Gastroesophageal sphincter (tissue), 4 donors: ENCODE measurements at regions not wholly inside any gene's neighbourhood (a gene's known extent, or its start where the extent isn't known, plus 50 kb on each side); places are given as distances from the start of the nearest gene placed in this dataset.

Source experiments
- ATAC-seq: fragments of 150-250 bp; one replicate; pipeline ENCODE4 v1.9.1; 2016; ENCODE audit warnings: mild to moderate bottlenecking, moderate library complexity
- H3K27ac ChIP-seq, 4 donors: fragments of 200-600 bp; sonication (generic) in 3 of 4; 1 replicate in 3 of 4; 2 replicates in 1 of 4; pipeline ENCODE4 v1.5.1; 2016 to 2019
- H3K27me3 ChIP-seq: fragments of 200-600 bp; sonication (generic); one replicate; pipeline ENCODE4 v1.5.1; 2019
- H3K36me3 ChIP-seq, 2 donors: fragments of 200-600 bp; sonication (generic); one replicate each; pipeline ENCODE4 v1.5.1; 2019; ENCODE audit warnings: control low read depth in 1 of 2
- H3K4me1 ChIP-seq, 3 donors: fragments of 200-600 bp; sonication (generic); 1 replicate in 2 of 3; 2 replicates in 1 of 3; pipeline ENCODE4 v1.5.1; 2016 to 2019; ENCODE audit warnings: control low read depth in 2 of 3
- H3K4me3 ChIP-seq, 2 donors: fragments of 200-600 bp; sonication (generic); one replicate each; pipeline ENCODE4 v1.5.1; 2019; ENCODE audit warnings: mild to moderate bottlenecking in 1 of 2, moderate library complexity in 1 of 2
- H3K9me3 ChIP-seq, 3 donors: fragments of 200-600 bp; sonication (generic); one replicate each; pipeline ENCODE4 v1.5.1; 2017 to 2019; ENCODE audit warnings: control low read depth in 2 of 3
- CTCF ChIP-seq, 4 experiments: fragments of 200-600 bp in 2 of 4; fragments of 450-650 bp in 2 of 4; sonication (generic) in 1 of 4; IDR thresholded peaks; one replicate each; pipeline ENCODE4 v1.5.1; 2017 to 2019; ENCODE audit warnings: antibody characterized with exemption in 4 of 4, mild to moderate bottlenecking in 2 of 4, moderate library complexity in 2 of 4
- EP300 ChIP-seq: sonication (generic); formaldehyde crosslinking; IDR thresholded peaks from one replicate; pipeline ENCODE4 v1.6.1; 2017; ENCODE audit warnings: antibody characterized with exemption, mild to moderate bottlenecking
- POLR2A ChIP-seq, 2 donors: fragments of 450-650 bp; IDR thresholded peaks; one replicate each; pipeline ENCODE4 v1.6.1; 2017; ENCODE audit warnings: antibody characterized with exemption in 2 of 2, mild to moderate bottlenecking in 2 of 2, moderate library complexity in 1 of 2
- POLR2AphosphoS5 ChIP-seq: sonication (generic); formaldehyde crosslinking; IDR thresholded peaks from one replicate; pipeline ENCODE4 v1.6.1; 2017; ENCODE audit warnings: antibody characterized with exemption
- WGBS, 2 donors: methylation state at CpG; one replicate each; pipeline ENCODE4 v1.1.5; 2018; ENCODE audit warnings: low coverage in 1 of 2; 5-methylcytosine and 5-hydroxymethylcytosine counted together

DNA sequence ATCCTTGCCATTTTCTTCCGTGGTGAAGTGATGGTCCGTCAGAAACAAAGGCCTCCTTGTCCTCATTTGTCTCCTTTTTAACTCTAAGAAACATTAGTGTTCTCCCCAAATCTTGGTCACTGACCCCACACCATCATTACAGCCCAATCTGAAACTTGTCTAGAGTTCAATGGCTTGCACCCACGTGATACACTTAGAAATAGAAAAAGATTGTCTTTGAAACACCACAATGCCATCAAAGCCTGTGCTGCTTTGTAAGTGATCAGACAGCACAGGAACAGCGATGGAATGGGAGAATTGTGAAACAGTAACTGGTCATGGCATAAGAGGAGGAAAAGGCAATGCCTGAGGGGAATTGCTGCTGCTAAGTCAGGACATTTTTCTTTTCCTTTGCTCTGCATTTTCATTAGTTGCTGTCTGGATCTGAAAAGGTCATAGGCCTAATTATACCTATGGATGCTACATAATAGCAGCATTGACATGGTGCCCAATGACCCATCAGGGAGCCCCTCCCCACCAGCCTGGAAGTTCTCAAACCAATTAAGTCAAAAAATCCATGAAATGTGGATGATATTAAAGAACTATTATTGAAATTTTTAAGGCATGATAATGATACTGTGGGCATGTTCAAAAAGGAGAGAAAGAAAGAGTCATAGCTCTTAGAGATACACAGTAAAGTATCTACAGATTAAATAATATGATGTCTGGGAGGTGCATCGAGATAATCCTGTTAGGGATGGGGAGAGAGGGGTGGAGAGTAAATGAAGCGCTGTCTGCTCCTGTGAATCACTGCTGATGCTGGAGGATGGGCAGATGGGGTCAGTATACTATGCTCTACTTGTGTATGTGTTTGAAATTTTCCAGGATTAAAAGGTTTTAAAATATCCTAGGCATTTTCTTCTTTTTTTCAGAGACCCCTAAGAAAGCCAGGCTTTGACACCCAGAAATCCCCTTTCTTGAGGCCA is 83.6 kb downstream of the ENC1 start:
- Histone ChIP-seq H3K4me1 (no peaks in the 10 kb centered on the region), H3K9me3 (no peaks in the 10 kb centered on the region), H3K27me3 (no peaks in the 10 kb centered on the region), H3K27ac (no peak overlapping the region), H3K36me3 (no peaks in the 10 kb centered on the region), H3K4me3 (no peak overlapping the region)
- 86 to 92% methylated on average over 6 of the region's 6 CpGs for WGBS, 2 donors
- no peak for ATAC-seq
- TF ChIP-seq CTCF (IDR thresholded peaks at IDR 0.05) (no peak), POLR2A (IDR thresholded peaks at IDR 0.05) (no peak), POLR2AphosphoS5 (no peak), EP300 (no peak)

DNA sequence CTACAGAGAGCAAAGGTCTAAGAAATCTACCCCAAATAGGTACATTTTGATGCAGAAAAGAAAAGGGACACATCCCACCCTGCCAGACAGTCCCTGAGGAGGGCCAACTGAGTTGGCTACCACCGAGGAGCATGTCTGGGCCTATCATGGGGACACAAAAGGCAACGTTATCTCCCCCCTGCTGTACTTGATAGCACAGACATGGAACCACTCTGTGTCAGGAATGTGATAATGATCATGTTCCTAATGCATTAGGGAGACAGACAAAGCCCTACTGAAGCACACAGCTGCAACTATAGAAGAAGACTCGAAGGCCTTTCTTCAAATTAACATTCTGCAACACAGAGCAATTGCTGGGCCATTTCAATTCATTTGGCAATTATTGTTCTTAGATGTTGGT is 84.5 kb downstream of the ENC1 start:
- Histone ChIP-seq H3K36me3 (no peaks in the 10 kb centered on the region), H3K4me3 (no peak overlapping the region), H3K27me3 (no peaks in the 10 kb centered on the region), H3K4me1 (no peaks in the 10 kb centered on the region), H3K9me3 (no peaks in the 10 kb centered on the region), H3K27ac (no peak overlapping the region)
- ATAC-seq = no peak
- TF ChIP-seq CTCF (IDR thresholded peaks at IDR 0.05) (no peak), POLR2A (IDR thresholded peaks at IDR 0.05) (no peak), EP300 (no peak), POLR2AphosphoS5 (no peak)
- WGBS, 2 donors = 71 to 75% methylated on average over 2 to 3 of the region's 3 CpGs

DNA sequence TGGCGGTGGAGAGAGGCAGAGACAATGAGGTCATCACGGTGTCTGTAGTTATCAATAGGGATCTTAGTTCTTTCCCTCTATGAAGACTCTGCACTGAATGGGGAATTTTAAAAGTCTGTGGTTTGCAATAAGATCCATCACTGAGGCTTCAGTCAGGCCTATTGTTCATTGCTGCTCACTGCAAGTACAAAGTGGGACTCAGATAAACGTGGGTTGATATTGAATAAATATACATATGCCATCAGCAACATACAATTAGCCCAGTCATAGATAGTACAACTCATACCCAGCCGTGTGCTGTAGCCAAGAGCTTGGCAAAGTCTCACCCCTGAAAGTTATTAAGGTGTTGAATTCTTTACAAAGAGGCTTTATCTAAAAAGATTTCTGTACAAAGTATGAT is 88.4 kb downstream of the ENC1 start:
- 55 to 62% methylated on average over 3 to 4 of the region's 4 CpGs for WGBS, 2 donors
- no peaks in the 10 kb centered on the region for H3K4me1 ChIP-seq
- H3K27ac ChIP-seq = no peak overlapping the region
- TF ChIP-seq CTCF (IDR thresholded peaks at IDR 0.05) = no peak
- TF ChIP-seq POLR2A (IDR thresholded peaks at IDR 0.05) = no peak
- TF ChIP-seq POLR2AphosphoS5 = no peak
- TF ChIP-seq EP300 = no peak
- ATAC-seq = no peak
- H3K36me3 ChIP-seq = no peaks in the 10 kb centered on the region
- H3K27me3 ChIP-seq = no peaks in the 10 kb centered on the region
- H3K4me3 ChIP-seq = no peak overlapping the region
- H3K9me3 ChIP-seq = no peaks in the 10 kb centered on the region

GRCh38 chr5:74550927-74551326 is 89.6 kb downstream of the ENC1 start:
- no peaks in the 10 kb centered on the region for H3K9me3 ChIP-seq
- no peaks in the 10 kb centered on the region for H3K36me3 ChIP-seq
- H3K27ac ChIP-seq = no peak overlapping the region
- TF ChIP-seq EP300 = no peak
- TF ChIP-seq POLR2AphosphoS5 = no peak
- TF ChIP-seq POLR2A (IDR thresholded peaks at IDR 0.05) = no peak
- no peak for TF ChIP-seq CTCF (IDR thresholded peaks at IDR 0.05)
- WGBS, 2 donors = 96% methylated on average over 4 of the region's 4 CpGs
- no peaks in the 10 kb centered on the region for H3K27me3 ChIP-seq
- no peak for ATAC-seq
- no peak overlapping the region for H3K4me3 ChIP-seq
- no peaks in the 10 kb centered on the region for H3K4me1 ChIP-seq

- Histone ChIP-seq H3K27me3 (no peaks in the 10 kb centered on the region), H3K4me3 (no peak overlapping the region), H3K4me1 (no peaks in the 10 kb centered on the region), H3K9me3 (no peaks in the 10 kb centered on the region), H3K36me3 (no peaks in the 10 kb centered on the region), H3K27ac (no peak overlapping the region)
- no peak for ATAC-seq
- WGBS, 2 donors = 69 to 76% methylated on average over 3 of the region's 3 CpGs
- TF ChIP-seq POLR2A (IDR thresholded peaks at IDR 0.05) = no peak
- no peak for TF ChIP-seq CTCF (IDR thresholded peaks at IDR 0.05)
- no peak for TF ChIP-seq POLR2AphosphoS5
- no peak for TF ChIP-seq EP300
Measured at GRCh38 chr5:74549384-74549783, 91.1 kb downstream of the ENC1 start.
